ENCODE measurements at regions not wholly inside any gene's neighbourhood (a gene's known extent, or its start where the extent isn't known, plus 50 kb on each side); places are given as distances from the start of the nearest gene placed in this dataset.

DNA sequence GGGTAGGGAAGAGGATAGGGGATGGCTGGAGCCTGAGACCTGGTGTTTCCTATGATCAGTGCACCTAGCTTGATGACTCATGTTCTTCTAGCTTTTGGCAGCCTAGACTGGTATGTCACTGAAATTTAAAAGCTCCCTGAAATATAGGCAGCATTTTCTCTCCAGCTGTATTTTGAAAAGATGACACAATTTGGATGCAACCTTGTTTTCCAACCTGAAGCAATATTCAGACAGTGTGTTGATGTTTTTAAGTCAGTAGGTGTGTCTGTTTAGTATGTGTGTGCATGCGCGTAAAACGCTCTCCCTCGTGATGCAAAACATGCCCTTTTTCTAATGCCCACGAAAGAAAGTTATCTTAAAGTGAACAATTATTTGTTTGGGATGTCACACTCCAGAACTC, 58.5 kb downstream of the RPL22L1 start (continued):
- no peak for TF ChIP-seq CTBP1 (IDR thresholded peaks at IDR 0.05; ENCODE audit: borderline replicate concordance)
- TF ChIP-seq JUND (IDR thresholded peaks at IDR 0.05; ENCODE audit: borderline replicate concordance, low read depth, low read length): peak; percentile 66; the same call in 1 of the 2 replicates
- no peak; the same call in 2 of the 3 replicates for TF ChIP-seq JUND (tag; IDR thresholded peaks at IDR 0.05; ENCODE audit: borderline replicate concordance, low read depth, low read length)
- 0 out of 2 replicates have a peak, but pooled peaks have one; percentile 15 for TF ChIP-seq JUN (IDR thresholded peaks at IDR 0.05; ENCODE audit: borderline replicate concordance, low read depth, low read length)
- TF ChIP-seq JUN (CRISPR knock-in tag; IDR thresholded peaks at IDR 0.05; ENCODE audit: borderline replicate concordance): no peak
- no peak for TF ChIP-seq C11orf30 (IDR thresholded peaks at IDR 0.05; ENCODE audit: low read depth)
- no peak for TF ChIP-seq ZNF408 (CRISPR knock-in tag; IDR thresholded peaks at IDR 0.05; ENCODE audit: low read depth)
- no peak for TF ChIP-seq NR1H2 (CRISPR knock-in tag; IDR thresholded peaks at IDR 0.05)
- TF ChIP-seq REST (IDR thresholded peaks at IDR 0.05; ENCODE audit: borderline replicate concordance): peak; percentile 35; the same call in 1 of the 2 replicates
- no peak for TF ChIP-seq REST (CRISPR knock-in tag; IDR thresholded peaks at IDR 0.05; ENCODE audit: low read depth)
- no peak for TF ChIP-seq RAD21 (CRISPR knock-in tag; conservative IDR thresholded peaks at IDR 0.05 in 1 of 2, IDR thresholded peaks at IDR 0.05 in 1 of 2)
- no peak for TF ChIP-seq EP300 (IDR thresholded peaks at IDR 0.05; ENCODE audit: low read length)
- TF ChIP-seq IRF2 (CRISPR knock-in tag; IDR thresholded peaks at IDR 0.05): no peak
- no peak for TF ChIP-seq SREBF2 (CRISPR knock-in tag; IDR thresholded peaks at IDR 0.05)
- no peak for TF ChIP-seq SAFB (IDR thresholded peaks at IDR 0.05; ENCODE audit: borderline replicate concordance, low read depth, low read length)
- TF ChIP-seq KHSRP (IDR thresholded peaks at IDR 0.05): no peak
- peak; percentile 58; the same call in 1 of the 2 replicates for TF ChIP-seq MBD1 (CRISPR knock-in tag; IDR thresholded peaks at IDR 0.05)
- TF ChIP-seq, protein P1, sequence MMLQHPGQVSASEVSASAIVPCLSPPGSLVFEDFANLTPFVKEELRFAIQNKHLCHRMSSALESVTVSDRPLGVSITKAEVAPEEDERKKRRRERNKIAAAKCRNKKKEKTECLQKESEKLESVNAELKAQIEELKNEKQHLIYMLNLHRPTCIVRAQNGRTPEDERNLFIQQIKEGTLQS (IDR thresholded peaks at IDR 0.05): peak; percentile 81
- TF ChIP-seq, protein P1 (CRISPR knock-in tag; conservative IDR thresholded peaks at IDR 0.05): no peak
- TF ChIP-seq ZNF184 (CRISPR knock-in tag; IDR thresholded peaks at IDR 0.05): no peak
- TF ChIP-seq MTA1 (IDR thresholded peaks at IDR 0.05; ENCODE audit: borderline replicate concordance): no peak

Data from K562 (cell line).